ENCODE measurements at regions not wholly inside any gene's neighbourhood (a gene's known extent, or its start where the extent isn't known, plus 50 kb on each side); places are given as distances from the start of the nearest gene placed in this dataset.

DNA sequence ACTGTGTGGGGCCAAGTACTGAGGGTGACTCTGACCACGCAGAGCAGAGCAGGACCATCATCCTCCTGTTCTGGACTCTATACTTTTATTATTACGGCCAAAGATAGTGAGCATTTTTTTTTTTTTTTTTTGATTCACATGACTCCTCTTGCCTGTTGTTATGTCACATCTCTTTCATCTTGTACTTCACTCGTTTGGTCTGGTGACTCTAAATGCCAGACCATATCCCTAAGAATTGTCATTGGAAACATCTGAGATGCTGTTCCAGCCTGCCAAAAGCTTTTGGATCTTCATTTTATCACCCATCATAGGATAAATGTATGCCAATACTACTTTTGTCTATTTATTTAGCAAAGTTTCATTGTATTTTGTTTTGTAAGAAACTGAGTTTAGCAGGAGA lies 168.2 kb upstream of the RAI14 start:
- DNase-seq: no peak

DNA sequence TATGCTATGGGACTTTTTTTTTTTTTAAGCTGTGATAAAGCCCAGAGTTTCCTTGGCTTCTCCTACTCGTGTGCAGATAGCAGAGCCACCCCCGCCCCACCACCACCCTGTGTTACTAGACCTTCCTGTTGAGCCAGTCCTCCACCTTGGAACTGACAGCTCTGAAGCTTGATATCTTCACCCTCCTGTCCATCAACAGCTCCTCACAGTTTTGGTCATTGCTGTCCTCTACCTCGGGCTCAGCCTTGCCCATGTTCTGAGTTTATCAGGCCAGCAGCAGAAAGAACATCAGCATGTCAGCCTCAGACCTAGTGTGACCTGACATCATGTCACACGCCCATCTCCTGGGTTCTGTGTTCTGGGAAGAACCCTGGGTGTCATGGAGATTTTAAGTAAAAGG lies 167.1 kb upstream of the RAI14 start:
- DNase-seq: no peak

DNA sequence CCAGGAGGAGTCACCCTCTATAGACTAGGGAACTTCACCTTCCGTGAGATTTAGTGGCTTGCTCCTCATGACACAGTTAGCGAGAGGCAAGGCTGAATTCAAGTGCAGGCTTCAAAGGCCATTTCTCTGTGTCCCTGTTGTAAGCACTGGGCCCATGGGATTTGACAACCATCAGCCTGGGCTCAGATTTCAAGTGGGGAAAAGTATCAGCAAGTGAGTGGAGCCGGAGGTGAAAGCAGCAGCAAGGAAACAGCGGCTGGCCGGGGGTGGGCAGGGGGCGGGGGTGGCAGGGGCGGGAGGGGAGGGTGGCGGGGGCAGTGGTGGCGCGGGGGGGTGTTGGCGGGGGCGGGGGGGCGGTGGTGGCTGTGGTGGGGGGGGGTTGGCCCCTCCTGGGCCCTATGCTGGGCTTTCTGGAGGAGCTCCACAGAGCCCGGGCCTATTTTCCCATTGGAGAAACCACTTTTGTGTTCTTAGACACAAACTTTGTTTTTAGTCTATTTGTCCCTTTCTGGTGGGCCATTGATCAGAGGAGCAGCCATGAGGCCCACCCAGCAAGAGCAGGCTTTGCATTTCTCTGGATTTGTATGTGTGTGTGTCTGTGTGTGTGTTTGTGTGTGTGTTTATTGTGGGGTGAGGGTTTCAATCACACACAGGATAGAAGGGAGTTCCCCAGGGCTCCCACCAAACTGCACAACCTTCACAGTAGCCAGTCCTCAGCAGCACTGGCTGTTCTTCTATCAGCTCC lies 165.4 kb upstream of the RAI14 start:
- DNase-seq: peak; percentile 78

DNA sequence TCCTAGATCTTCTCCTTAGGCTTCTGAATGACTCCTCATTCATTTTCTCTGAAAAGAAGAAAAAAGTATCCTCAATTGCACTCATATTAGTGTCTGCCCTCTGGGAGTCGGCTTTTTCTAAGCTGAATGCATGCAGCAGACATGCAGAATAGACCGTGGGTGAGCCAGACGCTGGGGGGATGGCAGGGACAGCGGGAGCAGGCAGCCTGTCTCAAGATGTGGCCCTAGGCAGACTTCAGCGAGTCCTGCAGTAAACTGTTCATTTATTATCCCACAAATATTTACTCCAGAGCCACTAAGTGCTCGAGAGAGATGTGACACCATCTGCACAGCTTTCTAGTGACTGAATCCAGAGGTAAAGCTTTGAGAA lies 164.9 kb upstream of the RAI14 start:
- DNase-seq: no peak

DNA sequence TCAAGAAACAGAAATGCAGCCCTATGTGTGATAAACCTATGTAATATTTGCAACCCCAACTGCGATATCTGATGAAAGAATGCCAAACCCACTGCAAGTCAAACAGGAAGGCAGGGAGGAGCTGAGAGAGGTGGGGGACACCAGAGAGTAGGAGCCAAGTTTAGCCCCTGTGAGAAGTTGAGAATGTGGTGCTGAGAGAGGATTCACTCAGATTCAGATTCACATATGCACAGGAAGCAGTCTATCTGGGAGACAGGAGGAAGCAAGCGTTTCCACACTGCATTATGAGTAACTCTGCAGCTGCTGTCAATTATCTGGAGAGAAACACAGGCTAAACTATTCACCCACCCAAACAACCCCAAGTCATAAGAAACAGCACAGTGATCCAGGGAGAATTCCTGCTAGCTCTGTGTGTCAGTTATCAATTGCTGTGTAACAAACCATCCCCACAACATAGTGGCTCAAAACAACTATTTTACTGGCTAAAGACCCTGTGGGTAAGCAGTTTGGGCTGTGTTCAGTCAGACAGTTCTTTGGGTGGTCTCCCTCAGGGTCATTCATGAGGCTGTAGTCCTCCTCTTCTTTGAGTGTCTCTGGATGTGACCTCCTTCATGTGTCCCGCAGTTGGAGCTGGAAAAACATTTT lies 161.9 kb upstream of the RAI14 start:
- DNase-seq: no peak

DNA sequence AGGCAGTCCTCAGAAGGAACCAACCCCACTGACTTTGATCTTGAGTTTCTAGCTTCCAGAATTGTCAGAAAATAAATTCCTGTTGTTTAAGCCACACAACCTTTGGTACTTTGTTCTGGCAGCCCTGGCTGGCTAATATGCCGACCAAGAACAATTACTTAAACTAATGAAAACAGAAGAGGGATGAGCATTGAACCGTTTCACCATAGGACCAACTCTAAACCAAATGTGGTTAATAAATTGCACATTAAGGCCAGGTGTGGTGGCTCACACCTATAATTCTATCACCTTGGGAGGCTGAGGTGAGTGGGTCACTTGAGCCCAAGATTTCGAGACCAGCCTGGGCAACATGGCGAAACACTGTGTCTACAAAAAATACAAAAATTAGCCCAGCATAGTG lies 160.9 kb upstream of the RAI14 start:
- DNase-seq: no peak

DNA sequence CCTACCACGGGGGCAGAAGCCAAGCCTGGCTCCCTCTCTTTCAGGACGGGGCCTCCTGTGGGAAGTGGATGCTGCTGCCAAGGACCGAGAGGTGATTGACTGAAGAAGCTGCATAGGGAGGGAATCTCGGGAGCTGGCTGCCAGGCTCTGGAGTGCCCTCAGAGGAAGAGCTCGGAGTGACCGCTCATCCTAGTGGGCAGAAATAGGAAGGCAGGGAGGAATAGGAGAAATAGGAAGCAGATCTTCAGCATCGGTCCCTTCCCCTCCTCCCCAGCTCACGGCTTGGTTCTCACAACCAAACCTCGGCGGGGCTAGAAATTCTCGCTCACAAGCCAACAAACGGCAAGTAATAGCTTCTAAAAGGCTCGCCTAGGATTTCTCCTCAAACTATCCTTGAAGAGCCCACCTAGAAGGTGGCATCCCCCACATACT lies 159.9 kb upstream of the RAI14 start:
- DNase-seq: no peak

DNA sequence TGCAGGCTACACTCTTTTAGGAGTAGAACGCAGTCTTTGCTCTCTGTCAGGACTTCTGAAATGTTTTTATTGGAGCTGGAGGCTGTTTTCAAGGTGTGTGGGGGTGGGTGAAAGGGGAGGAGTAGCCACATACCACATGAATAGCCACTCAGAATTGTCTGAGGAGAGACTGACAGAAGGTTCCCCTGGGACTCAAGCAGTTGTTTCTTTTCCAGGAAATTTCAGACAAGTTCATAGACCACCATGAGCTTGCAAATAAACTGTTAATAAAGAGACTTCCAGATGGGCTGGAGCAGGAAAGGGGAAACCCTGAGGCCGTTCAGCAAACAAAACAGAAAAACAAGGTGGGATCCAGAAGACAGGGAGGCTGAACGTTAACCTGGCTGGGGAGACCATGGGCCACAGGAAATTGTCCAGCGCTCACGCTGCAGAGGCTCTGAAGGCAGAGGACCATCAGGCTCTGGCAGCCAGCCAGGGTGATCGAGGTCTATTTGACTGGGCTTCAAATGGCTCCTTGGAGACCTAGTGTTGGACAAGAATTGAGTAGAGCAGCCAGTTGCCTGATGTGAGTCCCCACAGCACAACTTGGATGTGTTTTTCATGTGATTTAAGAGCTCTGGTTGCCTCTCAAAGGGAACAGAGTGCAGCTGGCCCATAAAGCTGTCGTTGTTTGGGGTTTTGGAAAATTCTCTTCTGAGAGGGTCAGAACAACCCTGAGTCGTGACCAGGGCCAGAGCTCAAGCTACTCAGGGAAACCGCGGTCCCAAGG lies 159.2 kb upstream of the RAI14 start:
- peak; percentile 69 for DNase-seq

DNA sequence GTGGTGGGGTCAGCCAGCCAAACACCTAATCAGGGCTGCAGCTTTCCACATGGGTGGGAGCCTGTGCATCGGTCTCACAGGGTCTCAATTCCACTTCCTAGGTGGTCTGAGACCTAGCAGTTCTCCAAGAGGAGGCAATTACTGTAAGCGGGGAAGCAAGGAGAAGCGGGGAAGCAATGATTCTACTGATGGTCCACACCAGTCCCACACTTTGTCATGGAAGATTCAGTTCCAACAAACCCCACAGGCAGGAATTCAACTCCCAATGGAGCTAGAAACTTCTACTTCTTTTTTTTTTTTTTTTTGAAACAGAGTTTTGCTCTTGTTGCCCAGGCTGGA lies 158.7 kb upstream of the RAI14 start:
- DNase-seq: no peak

DNA sequence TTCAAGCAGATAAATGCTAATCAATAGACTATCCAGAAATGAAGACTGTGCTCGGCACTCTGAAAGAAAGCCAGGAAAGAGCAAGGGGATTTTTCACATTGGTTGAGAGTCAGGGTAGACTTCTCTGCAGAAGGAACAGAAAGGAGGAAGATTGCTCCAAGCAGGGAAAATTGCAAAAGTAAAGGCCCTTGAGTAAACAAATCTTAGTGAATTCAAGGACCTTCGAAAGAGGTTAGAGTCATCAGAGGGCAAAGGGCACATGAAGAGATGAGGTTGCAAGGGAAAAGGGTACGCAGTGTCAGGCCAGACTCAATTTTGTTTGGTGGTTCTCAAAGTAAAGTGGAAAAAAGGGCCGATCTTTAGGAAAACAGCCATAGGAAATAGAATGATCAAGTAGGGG lies 157.6 kb upstream of the RAI14 start:
- no peak for DNase-seq

DNA sequence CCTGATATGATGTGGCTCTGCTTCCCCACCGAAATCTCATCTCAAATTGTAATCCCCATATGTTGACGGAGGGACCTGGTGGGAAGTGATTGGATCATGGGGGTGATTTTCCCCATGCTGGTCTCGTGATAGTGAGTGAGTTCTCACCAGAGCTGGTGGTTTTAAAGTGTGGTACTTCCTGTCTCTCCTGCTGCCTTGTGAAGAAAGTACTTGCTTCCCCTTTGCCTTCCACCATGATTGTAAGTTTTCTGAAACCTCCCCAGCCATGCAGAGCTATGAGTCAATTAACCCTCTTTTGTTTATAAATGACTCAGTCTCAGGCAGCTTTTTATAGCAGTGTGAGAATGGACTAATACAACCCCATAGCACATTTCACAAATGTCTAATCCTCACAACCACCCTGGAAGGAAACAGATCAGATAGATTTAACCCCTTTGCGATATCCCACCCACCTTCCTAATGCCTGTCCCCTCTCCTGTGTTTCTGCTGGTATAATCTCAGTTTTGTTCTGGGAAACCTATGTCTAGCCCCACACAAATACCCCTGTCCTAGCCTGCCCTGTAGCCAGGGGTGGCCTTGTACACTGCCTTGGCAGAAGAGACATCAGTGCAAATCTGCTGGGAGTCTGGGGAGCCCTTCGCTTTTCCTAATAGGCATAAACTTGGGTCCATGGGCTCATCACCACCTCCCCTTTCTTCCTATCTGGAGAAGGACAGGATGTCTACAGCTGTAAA lies 157.0 kb upstream of the RAI14 start:
- no peak for DNase-seq

DNA sequence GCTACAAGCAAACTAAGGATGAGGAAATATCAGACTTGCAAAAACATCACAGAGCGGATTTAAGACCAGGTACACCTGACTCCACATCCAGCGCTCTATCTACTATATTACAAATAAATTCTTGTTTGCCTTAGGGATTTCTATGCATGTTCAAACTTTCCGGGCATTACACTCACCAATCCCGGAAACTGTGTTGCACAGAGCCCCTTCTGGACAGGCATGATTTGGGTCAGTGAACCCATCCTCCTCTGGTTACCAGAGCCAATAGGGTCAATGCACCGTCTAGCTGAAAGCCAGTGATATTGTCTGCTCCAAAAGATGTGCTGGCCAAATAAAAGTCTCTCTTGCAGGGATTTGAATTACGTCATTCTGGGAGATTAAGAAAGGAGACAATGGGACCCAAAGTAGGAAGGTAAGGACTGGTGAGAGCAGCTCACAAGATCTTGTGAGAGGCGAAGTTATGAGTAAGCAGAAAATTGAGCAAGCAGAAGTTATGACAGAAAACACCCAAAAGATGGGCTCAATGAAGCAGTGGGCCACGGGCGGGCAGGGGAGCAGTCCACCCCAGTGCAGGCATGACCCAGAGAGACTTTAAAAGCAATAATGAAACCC lies 155.8 kb upstream of the RAI14 start:
- DNase-seq: no peak

DNA sequence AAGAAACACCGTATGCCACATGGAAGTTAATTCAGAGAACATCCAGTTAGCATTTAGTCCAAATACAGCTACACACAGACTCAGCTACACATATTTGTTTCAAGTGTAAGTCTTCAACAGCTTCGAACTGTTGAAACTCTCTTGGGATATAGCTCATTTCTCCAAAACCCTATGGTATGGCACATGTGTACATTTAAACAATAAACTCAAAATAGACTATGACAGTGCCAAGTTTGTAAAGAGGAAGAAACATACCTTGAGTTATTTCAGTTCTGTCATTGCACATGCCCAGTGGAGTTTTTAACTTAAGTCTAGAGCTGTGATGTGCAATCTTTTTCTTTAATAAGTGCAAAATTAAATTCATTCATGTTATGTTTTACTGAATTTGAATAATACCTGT lies 155.1 kb upstream of the RAI14 start:
- DNase-seq: no peak

DNA sequence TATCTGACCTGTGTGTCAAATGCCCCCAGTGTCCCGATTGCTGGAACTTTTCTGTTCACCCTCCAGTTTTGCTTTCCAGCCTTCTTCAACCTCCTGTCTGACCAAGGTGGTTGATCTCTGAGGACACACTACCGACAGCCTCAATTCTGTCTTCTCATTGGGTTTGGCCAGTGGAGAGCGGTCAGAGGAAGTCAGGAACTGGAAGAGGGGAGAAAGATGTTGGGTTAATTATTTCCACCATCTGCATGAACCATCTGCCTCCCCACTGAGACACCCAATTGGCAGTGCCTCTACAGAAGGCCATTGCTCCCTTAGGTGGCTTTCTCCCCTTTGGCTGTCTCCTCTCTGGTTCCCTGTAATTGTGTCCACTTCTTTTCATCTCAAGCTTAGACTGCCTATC lies 154.3 kb upstream of the RAI14 start:
- no peak for DNase-seq

DNA sequence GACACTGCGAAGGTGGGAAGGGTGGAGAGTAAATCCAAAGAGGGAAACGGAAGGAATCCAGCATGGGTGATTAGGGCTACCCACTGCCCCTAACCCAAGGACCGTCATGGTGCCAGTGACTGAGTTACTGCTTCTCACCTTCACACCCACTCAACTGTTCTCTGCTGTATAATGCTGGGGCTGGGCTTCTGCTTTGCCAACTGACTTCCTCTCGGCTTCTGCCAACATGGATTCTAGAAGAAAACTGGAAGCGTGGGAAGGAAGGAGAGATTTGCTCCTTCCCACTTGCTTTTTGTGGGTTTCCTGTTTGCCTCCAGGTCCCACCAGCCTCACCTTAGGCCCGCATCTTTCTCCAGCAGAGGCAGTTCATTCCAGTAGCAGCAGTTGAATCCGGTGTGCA lies 153.5 kb upstream of the RAI14 start:
- no peak for DNase-seq

DNA sequence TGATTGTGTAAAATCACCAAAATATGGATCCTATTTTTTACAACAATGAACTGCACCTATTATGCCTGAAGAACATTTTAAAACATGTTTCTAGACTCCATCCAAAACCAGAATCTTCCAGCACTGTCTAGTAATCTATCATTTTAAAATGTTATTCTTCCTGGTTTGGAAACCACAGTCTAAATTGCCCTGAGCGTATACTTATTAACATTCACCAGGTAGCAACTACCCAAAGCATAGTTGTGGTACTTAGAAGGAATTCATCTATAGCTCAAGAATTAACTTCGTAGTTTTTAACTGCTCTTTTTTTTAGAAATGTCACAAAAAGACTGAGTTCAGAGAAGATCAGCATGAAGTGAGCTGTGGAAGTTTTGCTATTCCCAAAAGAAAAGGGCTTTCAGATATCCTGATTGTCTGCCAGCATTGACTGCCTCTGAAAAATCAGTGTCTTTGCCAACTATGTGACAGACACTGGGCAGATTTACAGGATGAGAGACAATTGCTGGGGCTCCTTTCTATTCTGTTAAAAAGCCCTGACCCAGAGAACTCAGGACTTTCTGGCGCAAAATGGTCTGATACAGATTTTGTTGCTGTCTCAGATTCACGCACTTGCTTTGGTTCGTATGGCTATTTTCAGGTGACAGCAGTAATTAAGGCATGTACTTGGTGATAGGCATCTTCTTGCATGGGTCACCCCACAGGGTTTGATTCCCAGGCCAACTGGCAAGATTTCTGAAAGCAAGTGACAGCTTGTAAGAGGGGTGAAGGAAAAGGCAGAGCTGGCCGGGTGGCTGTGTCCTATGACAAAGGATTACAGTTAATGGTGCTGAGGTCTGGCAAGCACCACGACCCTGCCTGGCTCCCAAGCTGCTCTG lies 152.5 kb upstream of the RAI14 start:
- no peak for DNase-seq

DNA sequence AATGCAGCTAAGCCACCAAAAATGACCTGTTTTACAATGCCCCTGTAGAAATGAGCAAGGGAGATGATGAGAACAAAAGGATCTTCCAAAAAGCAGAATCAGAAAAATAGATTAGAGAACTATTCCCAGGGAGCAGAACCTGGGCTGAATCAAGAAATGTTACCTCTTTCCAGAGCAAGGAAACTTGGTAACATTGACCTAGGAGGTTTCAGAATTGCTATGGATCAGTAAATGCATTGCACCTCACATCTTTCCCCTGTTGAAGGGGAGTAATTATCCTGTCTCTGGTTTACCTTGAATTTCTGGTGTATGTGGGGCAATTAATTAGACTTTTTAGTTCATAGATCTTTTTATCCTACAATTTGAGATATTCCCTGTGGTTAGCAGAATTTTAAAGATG lies 151.2 kb upstream of the RAI14 start:
- DNase-seq: no peak

DNA sequence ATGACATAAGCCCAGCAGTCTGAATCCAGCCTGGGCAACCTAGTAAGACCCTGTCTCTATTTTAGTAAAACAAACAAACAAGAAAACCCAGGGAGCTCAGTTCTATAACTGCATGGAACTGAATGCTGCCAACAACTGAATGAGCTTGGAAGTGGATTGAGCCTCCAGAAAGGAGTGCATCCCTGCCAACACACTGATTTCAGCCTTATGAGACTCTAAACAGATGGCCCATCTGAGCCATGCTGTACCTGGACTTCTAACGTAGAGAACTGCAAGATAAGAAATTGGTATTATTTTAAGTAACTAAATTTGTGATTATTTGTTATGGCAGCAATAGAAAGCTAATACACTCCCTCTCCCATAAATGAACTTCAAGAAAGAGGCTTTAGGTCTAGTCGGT lies 150.4 kb upstream of the RAI14 start:
- DNase-seq: no peak

DNA sequence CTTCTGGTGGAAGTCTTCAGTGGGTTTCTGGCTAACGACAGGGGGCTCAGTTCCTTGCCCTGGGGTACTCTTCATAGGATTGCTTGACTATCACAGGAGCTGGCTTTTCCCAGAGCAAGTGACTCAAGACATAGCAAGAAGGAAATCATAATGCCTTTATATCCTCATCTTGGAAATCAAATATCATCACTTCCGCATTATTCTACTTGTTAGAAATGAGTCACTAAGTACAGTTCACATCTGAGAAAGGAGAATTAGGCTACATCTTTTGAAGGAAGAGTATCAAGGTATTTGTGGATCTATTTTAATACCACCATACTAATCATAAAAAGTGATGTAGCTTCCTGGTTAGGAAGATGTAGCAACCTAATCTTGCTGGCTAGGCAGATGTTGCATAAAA lies 148.2 kb upstream of the RAI14 start:
- no peak for DNase-seq

DNA sequence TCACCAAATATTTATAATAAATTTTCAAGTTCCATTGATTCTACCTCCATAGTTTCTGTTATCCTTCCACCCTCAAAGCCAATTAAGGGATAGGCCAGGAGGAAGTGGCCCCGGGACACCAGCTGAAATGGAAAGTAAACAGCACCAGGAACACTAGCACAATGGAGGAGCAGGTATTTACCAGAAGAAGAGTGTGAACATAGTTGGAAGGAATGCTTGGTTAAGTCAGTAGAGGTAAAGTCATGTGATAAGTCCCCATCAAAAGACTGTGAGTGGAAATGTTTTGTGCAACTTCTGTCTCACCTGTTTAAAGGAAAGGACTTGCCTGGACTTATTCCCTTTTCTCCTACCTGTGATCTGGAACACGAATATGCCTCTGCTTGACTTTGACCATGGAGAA lies 146.7 kb upstream of the RAI14 start:
- no peak for DNase-seq

DNA sequence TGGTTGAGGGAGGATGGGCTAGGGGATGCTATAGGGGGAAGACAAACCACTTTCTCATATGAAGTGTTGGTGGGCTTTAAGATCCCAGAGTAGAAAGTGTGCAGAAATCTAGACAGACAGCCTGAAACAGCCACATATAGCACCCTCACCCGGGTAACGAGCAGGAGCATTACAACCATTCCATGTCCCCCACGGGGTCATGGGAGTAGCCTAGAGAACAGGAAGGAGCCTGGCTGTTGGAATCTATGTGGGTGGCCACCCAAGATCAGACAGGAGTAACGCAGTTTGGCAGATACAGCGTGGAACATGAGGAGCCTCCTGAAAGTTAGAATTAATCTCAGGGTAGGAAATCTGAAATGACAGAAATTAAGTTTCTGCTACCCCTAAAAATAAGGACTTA lies 146.1 kb upstream of the RAI14 start:
- no peak for DNase-seq

DNA sequence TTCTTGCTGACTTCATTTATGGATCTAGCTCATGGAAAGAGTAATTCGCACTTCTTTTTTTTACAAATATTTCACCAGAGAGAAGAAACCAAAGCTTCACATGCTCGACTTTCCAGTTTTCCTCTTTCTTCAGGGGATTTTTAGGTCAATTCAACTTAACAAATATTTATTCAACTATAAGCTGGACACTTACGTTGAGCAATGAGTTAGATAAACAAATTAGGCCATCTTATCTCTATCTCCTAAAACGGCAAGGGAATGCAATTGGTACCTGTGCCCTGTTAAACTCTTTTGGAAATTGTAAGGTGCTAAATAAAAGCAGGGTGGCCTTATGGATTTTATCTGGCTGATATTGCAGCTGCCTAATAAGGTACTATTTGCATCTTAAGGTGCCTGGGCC lies 145.1 kb upstream of the RAI14 start:
- no peak for DNase-seq

Measured in NCI-H1092 treated with DMSO at 0.1 percent for 48 hours (cell line).